AG10803 (cell line): ENCODE measurements at regions not wholly inside any gene's neighbourhood (a gene's known extent, or its start where the extent isn't known, plus 50 kb on each side); places are given as distances from the start of the nearest gene placed in this dataset.

Source experiments
- DNase-seq: peaks from one replicate; pipeline ENCODE4 v3.0.0; 2010; ENCODE audit warnings: low read depth
- H3K4me3 ChIP-seq: 2 replicates; pipeline ENCODE4 v1.5.1; 2011; ENCODE audit warnings: mild to moderate bottlenecking, low read length, control low read depth
- TF ChIP-seq, protein P1 (sequence below): conservative IDR thresholded peaks from 2 replicates; pipeline ENCODE4 v1.5.1; 2011; ENCODE audit warnings: mild to moderate bottlenecking, low read length, control low read depth, inconsistent platforms

DNA sequence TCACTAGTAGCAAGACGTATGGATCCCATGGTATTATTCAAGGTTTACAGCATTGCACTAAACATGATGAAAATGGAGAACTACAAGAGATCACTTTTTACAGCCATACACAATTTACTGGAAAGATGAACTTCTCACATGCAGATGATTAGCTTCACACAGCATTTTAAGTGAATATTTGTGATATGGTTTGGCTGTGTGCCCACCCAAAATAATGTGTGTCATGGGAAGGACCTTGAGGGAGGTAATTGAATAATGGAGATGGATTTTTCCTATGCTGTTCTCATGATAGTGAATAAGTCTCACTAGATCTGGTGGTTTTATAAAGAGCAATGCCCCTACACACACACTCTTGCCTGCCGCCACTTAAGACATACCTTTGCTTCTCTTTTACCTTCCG is 662.0 kb upstream of the CCDC54 start:
- peak; percentile 6 for DNase-seq
- TF ChIP-seq, protein P1, sequence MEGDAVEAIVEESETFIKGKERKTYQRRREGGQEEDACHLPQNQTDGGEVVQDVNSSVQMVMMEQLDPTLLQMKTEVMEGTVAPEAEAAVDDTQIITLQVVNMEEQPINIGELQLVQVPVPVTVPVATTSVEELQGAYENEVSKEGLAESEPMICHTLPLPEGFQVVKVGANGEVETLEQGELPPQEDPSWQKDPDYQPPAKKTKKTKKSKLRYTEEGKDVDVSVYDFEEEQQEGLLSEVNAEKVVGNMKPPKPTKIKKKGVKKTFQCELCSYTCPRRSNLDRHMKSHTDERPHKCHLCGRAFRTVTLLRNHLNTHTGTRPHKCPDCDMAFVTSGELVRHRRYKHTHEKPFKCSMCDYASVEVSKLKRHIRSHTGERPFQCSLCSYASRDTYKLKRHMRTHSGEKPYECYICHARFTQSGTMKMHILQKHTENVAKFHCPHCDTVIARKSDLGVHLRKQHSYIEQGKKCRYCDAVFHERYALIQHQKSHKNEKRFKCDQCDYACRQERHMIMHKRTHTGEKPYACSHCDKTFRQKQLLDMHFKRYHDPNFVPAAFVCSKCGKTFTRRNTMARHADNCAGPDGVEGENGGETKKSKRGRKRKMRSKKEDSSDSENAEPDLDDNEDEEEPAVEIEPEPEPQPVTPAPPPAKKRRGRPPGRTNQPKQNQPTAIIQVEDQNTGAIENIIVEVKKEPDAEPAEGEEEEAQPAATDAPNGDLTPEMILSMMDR = no peak
- H3K4me3 ChIP-seq = no peak overlapping the region

DNA sequence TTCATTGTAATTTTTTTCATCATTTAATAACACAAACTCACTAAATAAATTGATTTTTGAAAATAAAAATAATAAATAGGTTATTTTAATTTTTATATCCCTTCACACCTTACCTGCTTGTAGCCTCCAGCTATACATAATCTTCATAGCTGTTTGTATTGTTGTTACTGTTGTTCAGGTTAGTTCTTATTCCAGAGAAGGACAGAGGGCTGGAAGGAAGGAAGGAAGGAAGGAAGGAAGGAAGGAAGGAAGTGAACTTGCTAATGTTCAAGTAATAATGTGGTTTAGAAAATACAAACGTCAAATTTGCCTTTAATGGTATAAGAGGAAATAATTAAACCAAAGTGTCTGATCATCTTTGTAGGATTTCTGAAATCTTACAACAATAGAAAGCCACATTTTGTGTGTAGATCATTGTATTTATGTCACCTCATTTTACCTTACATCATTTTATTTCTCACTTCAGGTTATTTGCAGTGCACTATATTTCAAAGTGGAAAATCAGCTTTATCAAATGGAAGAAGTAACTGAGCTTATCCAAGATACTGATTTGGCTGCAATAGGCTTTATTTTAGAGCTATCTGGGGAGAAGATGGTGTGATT is 660.0 kb upstream of the CCDC54 start:
- TF ChIP-seq, protein P1 = no peak
- no peak overlapping the region for H3K4me3 ChIP-seq
- no peak for DNase-seq

DNA sequence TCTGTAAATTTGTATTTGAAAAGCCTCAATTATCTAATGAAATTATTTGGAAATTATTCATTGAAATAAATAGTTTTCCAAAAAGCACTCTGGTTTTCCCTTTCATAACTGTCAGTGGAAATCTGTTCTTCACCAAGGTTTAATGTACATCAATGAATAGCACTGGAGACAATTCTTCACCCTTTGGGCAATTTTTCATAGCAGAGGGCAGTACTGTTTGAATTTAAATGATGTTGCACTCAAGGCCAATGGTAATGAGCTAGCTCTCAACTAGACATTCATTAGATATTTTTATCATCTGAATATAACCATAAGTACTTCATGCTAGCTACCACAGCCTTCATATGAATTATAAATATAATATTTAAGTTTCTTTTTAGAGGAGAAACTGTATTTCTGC is 658.2 kb upstream of the CCDC54 start:
- DNase-seq = no peak
- TF ChIP-seq, protein P1 = no peak
- H3K4me3 ChIP-seq = no peak overlapping the region

DNA sequence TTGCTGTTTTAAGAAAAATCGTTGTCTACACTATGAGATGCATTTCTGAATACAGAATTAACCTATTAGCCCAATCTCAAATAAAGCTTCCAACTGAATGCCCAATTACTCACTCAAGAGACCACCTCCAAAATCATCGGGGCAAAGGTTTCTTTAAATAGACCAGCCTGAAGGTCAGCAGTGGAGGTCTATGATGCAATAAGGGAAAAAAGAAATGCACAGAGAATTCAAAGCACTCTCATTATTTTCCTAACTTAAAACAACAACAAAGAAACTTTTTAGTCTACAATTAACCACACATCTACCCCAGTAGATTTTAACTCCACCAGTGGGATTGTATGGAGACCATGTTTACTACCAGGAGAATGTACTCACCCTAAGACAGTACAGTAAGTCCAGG is 657.7 kb upstream of the CCDC54 start:
- TF ChIP-seq, protein P1 = no peak
- no peak for DNase-seq
- no peak overlapping the region for H3K4me3 ChIP-seq

DNA sequence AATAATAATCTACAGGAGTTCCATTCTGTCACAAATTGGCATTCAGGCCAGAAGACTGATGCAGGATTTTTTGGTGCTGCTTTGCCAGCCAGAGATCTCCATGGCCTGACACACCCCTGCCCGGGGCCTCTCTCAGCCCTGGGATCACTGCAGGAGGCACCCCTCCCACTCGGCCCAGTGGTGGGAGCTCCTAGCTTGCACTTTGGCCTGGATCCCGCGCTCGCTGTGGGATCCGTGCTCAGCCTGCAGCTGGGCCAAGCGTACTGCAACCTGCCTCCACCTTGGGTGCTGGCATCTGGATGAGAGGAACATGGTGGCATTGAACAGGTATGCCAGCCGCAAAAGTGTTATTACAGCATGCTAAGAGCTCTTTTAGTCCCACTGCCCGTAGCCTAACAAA is 656.7 kb upstream of the CCDC54 start:
- TF ChIP-seq, protein P1 = no peak
- no peak for DNase-seq
- no peak overlapping the region for H3K4me3 ChIP-seq

DNA sequence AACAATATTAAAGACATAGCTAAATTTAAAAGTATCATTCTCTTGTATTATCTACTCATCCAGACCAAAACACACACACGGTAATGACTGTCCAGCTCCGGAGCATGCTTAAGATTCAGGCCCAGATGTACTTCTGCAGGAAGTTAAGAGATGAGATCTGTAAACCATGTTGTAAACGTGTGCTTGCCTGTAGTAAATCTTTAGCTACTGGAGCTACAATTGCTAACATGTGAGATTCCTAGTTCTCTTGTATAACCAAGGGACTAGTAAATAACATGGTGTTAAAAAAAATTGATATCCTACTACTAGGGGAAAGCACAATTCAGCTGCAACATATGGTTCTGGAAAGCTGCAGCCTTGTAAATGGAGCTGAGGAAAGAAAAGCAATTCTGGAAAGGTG is 651.7 kb upstream of the CCDC54 start:
- no peak overlapping the region for H3K4me3 ChIP-seq
- peak; percentile 46 for DNase-seq
- TF ChIP-seq, protein P1 = no peak

DNA sequence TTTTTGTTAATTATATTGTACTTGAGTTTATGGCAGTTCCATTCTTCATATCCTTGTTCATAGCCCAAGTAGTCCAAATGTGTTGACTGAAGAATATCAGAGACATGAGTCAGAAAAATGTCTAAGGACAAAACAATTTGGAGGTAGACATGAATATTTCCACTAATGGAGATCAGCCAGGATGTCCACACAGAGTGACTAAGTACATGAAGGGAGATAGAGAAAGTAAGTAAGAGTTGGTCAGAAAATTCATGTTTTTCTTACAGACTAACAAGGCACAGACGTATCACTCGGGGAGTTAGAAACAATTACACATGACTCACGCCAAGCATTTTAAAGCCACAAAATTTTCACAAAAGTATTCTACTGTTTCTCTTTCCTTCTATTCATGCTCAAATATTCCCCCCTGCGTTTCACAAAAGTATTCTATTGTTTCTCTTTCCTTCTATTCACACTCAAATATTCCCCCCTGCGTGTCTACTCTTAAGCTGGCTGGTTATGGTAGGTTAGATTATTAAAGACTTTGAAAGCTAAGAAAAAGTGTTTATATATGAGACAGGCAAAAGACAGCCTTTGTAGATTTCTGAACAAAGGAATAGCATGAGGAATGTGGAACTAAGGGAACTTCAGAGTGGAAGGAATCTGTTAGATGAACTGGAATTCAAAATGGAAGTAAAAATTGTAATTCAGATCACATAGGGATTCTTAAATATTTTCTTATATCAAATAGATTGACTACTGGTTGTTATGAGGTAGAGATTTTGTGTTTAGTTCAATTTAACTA is 648.7 kb upstream of the CCDC54 start:
- TF ChIP-seq, protein P1 = no peak
- peak overlapping the region; percentile 35 for H3K4me3 ChIP-seq
- DNase-seq = peak; percentile 99
